GM12891 (cell line): ENCODE measurements at regions not wholly inside any gene's neighbourhood (a gene's known extent, or its start where the extent isn't known, plus 50 kb on each side); places are given as distances from the start of the nearest gene placed in this dataset.

ENCODE experiments used
- POLR2A ChIP-seq: IDR thresholded peaks from 2 replicates; pipeline ENCODE4 v1.6.1; 2011; ENCODE audit warnings: low read depth, low read length, control low read depth
- POLR2AphosphoS5 ChIP-seq: IDR thresholded peaks from 2 replicates; pipeline ENCODE4 v1.6.1; 2011; ENCODE audit warnings: low read depth, low read length, control low read depth
- TAF1 ChIP-seq: IDR thresholded peaks from 2 replicates; pipeline ENCODE4 v1.6.1; 2011; ENCODE audit warnings: low read depth, low read length, control low read depth

DNA sequence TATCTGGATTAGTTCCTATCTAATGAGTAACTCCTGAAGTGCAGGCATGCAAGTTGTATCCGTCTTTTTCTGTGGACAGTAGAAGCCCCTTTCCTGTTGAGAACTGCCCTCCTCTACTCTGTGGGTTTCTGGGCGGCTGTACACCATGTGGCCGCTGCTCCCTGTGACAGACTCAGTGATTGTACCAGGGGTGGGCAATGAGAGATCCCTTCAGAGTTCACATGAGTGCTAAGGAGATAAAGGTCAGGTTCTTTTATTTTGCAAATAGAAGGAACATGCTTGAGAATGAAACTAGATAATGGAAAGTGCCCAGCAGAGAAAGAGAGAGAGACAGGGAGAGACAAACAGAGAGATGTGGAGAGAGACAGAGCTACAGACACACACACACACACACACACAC, 76.4 kb upstream of the TAPT1 start:
- TF ChIP-seq POLR2AphosphoS5 (no peak), POLR2A (no peak), TAF1 (no peak)
